Upper lobe of right lung (tissue), 1 donor: ENCODE measurements at regions not wholly inside any gene's neighbourhood (a gene's known extent, or its start where the extent isn't known, plus 50 kb on each side); places are given as distances from the start of the nearest gene placed in this dataset.

ENCODE experiments used
- ATAC-seq: fragments of 200-7000 bp; cut with Tn5 transposase; one replicate; pipeline ENCODE4 v1.9.1; 2020; ENCODE audit warnings: mild to moderate bottlenecking, moderate library complexity
- DNase-seq: peaks from one replicate; pipeline ENCODE4 v3.0.0-alpha.2; 2020
- H3K27ac ChIP-seq: fragments of 200-600 bp; one replicate; pipeline ENCODE4 v1.8.0; 2022
- H3K27me3 ChIP-seq: fragments of 200-600 bp; one replicate; pipeline ENCODE4 v1.8.0; 2022; ENCODE audit warnings: mild to moderate bottlenecking
- H3K36me3 ChIP-seq: fragments of 200-600 bp; one replicate; pipeline ENCODE4 v1.8.0; 2022
- H3K4me1 ChIP-seq: fragments of 200-600 bp; one replicate; pipeline ENCODE4 v1.8.0; 2022
- H3K4me3 ChIP-seq: fragments of 200-600 bp; one replicate; pipeline ENCODE4 v1.8.0; 2022; ENCODE audit warnings: mild to moderate bottlenecking
- H3K9me3 ChIP-seq: fragments of 200-600 bp; one replicate; pipeline ENCODE4 v1.8.0; 2022
- CTCF ChIP-seq: fragments of 200-600 bp; IDR thresholded peaks from one replicate; pipeline ENCODE4 v1.8.0; 2022; ENCODE audit warnings: antibody characterized with exemption
- intact Hi-C: fragments of 100-400 bp; cut with DNase I; formaldehyde crosslinking; loops from one replicate; pipeline ENCODE4 v1.11.0; 2022
- donor health status: DM: no; HTN: yes; CAD: no; lungs with severe emphysema.

DNA sequence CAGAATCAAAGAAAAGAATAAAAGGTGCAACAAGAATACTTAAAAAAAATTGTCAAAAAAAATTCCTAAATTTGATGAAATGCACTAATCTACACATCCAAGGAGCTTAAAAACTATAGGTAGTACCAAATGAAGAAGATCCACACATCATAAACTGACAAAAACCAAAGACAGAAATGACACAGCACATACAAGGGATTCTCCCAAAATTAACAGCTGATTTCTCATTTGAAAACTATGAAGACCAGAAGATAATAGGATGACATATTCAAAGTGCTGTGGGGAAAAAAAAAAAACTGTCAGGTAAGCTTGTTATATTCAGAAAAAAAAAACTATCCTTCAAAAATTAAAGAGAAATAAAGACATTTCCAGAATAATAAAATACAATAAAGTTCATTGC lies 618.2 kb downstream of the TNS3 start:
- Histone ChIP-seq H3K36me3 (no peaks in the 10 kb centered on the region), H3K27ac (no peak overlapping the region), H3K27me3 (no peaks in the 10 kb centered on the region), H3K4me1 (no peaks in the 10 kb centered on the region), H3K9me3 (peaks cover 11% of the 10 kb centered on the region), H3K4me3 (no peak overlapping the region)
- ATAC-seq, result no peak
- DNase-seq, result no peak
- no peak for TF ChIP-seq CTCF
- intact Hi-C loops, result no loop called here

DNA sequence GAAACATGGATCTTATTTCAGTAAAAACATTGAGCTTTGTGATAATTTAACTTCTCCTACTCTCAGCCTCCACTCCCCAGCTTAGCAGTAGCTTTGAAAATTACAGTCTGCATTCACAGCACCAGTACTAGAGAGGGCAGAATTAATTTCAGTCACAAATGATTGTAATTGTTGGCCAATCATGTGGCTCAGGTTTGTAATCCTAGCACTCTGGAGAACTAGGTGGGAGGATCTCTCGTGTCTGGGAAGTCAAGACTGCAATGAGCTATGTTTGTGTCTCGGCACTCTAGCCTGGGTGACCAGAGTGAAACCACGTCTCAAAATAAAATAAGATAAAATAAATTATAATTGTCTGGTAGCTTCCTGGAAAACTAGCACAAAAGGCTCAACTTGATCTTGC lies 620.9 kb downstream of the TNS3 start:
- H3K4me1 ChIP-seq, result no peaks in the 10 kb centered on the region
- ATAC-seq (no peak), DNase-seq (no peak)
- no peak overlapping the region for H3K27ac ChIP-seq
- no peak overlapping the region for H3K4me3 ChIP-seq
- H3K36me3 ChIP-seq, result no peaks in the 10 kb centered on the region
- TF ChIP-seq CTCF, result no peak
- intact Hi-C loops, result no loop called here
- H3K9me3 ChIP-seq, result peaks cover 11% of the 10 kb centered on the region
- H3K27me3 ChIP-seq, result no peaks in the 10 kb centered on the region

- no peaks in the 10 kb centered on the region for H3K27me3 ChIP-seq
- H3K4me3 ChIP-seq, result no peak overlapping the region
- no peaks in the 10 kb centered on the region for H3K36me3 ChIP-seq
- TF ChIP-seq CTCF, result no peak
- DNase-seq, result no peak
- intact Hi-C loops, result no loop called here
- no peak overlapping the region for H3K27ac ChIP-seq
- no peak for ATAC-seq
- H3K4me1 ChIP-seq, result no peaks in the 10 kb centered on the region
- H3K9me3 ChIP-seq, result no peaks in the 10 kb centered on the region
Measured at GRCh38 chr7:46957195-46957594, 624.7 kb downstream of the TNS3 start.

DNA sequence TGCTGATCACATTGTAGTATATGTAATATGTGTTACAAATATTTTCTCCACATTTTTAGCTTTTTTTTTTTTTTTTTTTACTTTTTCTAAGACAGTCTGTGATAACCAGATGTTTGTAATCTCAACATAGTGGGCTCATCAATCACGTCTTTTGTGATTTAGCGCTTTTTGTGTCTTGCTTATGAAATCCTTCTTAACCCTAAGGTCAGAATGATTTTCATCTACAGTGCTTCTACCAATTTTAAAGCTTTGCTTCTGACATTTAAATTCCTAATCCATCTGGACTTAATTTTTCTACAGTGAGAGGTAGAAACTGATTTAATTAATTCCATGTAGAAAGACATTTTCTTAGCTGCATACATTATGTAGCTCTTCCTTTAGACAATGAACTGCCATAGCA lies 626.4 kb downstream of the TNS3 start:
- no peak for TF ChIP-seq CTCF

DNA sequence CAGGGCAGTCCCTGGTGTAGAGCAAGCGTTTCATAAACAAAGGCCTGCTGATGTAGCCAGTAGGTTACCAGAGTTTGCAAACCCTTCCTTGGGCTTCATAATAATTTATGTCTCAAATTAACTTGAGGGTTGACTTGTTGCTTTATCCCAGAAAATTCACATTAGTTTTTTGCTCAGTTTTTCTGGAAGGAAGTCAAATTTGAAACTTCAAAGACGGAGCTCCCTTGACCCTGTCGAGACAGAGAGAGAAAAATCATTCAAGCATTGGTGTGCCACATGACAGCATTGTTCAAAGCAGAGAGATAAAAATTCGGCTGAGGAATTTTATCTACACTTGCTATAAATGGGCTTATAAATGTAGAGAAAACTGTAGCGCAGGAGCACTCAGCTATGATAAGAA lies 627.7 kb downstream of the TNS3 start:
- Histone ChIP-seq H3K9me3 (no peaks in the 10 kb centered on the region), H3K27me3 (no peaks in the 10 kb centered on the region), H3K36me3 (no peaks in the 10 kb centered on the region), H3K27ac (no peak overlapping the region), H3K4me3 (no peak overlapping the region), H3K4me1 (no peaks in the 10 kb centered on the region)
- intact Hi-C loops, result no loop called here
- DNase-seq (no peak), ATAC-seq (no peak)
- no peak for TF ChIP-seq CTCF

More for the DNA sequence above, 626.4 kb downstream of the TNS3 start:
- no peaks in the 10 kb centered on the region for H3K4me1 ChIP-seq
- DNase-seq (no peak), ATAC-seq (no peak)
- intact Hi-C loops, result no loop called here
- no peaks in the 10 kb centered on the region for H3K36me3 ChIP-seq
- H3K27me3 ChIP-seq, result no peaks in the 10 kb centered on the region
- H3K4me3 ChIP-seq, result no peak overlapping the region
- no peak overlapping the region for H3K27ac ChIP-seq
- H3K9me3 ChIP-seq, result no peaks in the 10 kb centered on the region

GRCh38 chr7:46953008-46953407 lies 628.9 kb downstream of the TNS3 start:
- DNase-seq, result no peak
- TF ChIP-seq CTCF, result no peak
- no peak overlapping the region for H3K27ac ChIP-seq
- H3K36me3 ChIP-seq, result no peaks in the 10 kb centered on the region
- no peak for ATAC-seq
- intact Hi-C loops, result no loop called here
- H3K9me3 ChIP-seq, result no peaks in the 10 kb centered on the region
- no peak overlapping the region for H3K4me3 ChIP-seq
- no peaks in the 10 kb centered on the region for H3K4me1 ChIP-seq
- H3K27me3 ChIP-seq, result no peaks in the 10 kb centered on the region
